ENCODE measurements at regions not wholly inside any gene's neighbourhood (a gene's known extent, or its start where the extent isn't known, plus 50 kb on each side); places are given as distances from the start of the nearest gene placed in this dataset.
"Not testable (repeated sequence)": the region's sequence is repeated elsewhere in the genome, so short reads cannot be mapped to it uniquely, and the experiment has no call there.

DNA sequence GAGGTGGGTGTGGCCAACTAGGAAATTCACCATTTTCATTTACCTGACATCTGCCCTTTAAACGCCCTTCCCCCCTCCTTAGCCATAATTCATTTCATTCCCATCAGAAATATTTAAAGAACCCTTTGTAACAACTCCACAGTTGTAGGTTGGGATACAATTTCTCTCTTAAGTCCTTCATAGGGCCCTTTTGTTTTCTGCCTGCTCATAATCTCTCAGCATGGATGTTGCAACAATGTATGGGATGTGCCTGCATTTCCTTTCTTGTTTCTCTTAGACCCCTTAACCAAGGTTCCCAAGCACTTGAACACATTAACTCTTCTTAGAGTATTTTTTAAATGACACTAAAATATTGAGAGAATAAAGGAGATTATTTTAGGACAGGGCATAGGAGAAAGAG is 51.7 kb upstream of the MYO10 start:
- in situ Hi-C loops (cut with HindIII; ENCODE audit: low sequenced_read_pairs): no loop called here
- DNase-seq (ENCODE audit: low read depth, low spot score): no peak
- no peak overlapping the region for H3K4me3 ChIP-seq (ENCODE audit: low read depth, low read length)
- TF ChIP-seq, protein P1, sequence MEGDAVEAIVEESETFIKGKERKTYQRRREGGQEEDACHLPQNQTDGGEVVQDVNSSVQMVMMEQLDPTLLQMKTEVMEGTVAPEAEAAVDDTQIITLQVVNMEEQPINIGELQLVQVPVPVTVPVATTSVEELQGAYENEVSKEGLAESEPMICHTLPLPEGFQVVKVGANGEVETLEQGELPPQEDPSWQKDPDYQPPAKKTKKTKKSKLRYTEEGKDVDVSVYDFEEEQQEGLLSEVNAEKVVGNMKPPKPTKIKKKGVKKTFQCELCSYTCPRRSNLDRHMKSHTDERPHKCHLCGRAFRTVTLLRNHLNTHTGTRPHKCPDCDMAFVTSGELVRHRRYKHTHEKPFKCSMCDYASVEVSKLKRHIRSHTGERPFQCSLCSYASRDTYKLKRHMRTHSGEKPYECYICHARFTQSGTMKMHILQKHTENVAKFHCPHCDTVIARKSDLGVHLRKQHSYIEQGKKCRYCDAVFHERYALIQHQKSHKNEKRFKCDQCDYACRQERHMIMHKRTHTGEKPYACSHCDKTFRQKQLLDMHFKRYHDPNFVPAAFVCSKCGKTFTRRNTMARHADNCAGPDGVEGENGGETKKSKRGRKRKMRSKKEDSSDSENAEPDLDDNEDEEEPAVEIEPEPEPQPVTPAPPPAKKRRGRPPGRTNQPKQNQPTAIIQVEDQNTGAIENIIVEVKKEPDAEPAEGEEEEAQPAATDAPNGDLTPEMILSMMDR (IDR thresholded peaks at IDR 0.05; ENCODE audit: low read depth, low read length): no peak

DNA sequence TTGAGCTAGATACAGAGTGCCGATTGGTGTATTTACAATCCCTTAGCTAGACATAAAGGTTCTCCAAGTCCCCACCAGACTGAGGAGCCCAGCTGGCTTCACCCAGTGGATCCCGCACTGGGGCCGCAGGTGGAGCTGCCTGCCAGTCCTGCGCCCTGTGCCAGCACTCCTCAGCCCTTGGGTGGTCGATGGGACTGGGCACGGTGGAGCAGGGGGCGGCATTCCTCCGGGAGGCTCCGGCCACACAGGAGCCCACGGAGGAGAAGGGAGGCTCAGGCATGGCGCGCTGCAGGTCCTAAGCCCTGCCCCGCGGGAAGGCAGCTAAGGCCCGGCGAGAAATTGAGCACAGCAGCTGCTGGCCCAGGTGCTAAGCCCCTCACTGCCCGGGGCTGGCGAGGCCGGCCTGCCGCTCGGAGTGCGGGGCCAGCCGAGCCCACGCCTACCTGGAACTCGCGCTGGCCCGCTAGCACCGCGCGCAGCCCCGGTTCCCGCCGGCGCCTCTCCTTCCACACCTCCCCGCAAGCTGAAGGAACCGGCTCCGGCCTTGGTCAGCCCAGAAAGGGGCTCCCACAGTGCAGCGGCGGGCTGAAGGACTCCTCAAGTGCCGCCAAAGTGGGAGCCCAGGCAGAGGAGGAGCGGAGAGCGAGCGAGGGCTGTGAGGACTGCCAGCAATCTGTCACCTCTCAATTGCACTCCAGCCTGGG is 54.9 kb upstream of the MYO10 start:
- in situ Hi-C loops (cut with HindIII; ENCODE audit: low sequenced_read_pairs): not testable (repeated sequence)

DNA sequence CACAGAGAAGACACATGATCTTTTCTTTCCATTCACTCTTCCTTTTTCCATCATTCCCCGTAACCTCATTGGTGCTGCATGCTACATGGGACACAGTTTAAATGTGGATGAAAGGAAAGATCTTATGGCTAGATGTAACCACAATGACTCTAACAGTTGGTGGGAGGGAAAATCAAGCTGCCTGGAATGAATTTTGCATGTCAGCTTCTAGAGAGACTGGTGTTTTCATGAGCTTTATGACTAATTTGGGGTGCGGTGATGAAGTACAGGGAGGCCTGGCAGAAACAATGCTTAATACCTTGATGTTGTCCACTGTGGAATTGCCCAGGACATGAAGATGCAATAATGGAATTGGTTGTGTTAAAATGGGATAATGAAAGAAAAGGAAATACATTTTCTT is 55.9 kb upstream of the MYO10 start:
- DNase-seq (ENCODE audit: low read depth, low spot score): peak; percentile 85
- TF ChIP-seq, protein P1 (IDR thresholded peaks at IDR 0.05; ENCODE audit: low read depth, low read length): no peak
- in situ Hi-C loops (cut with HindIII; ENCODE audit: low sequenced_read_pairs): no loop called here
- H3K4me3 ChIP-seq (ENCODE audit: low read depth, low read length): no peak overlapping the region

More for the DNA sequence above, 54.9 kb upstream of the MYO10 start:
- not testable (repeated sequence) for DNase-seq (ENCODE audit: low read depth, low spot score); H3K4me3 ChIP-seq (ENCODE audit: low read depth, low read length)

DNA sequence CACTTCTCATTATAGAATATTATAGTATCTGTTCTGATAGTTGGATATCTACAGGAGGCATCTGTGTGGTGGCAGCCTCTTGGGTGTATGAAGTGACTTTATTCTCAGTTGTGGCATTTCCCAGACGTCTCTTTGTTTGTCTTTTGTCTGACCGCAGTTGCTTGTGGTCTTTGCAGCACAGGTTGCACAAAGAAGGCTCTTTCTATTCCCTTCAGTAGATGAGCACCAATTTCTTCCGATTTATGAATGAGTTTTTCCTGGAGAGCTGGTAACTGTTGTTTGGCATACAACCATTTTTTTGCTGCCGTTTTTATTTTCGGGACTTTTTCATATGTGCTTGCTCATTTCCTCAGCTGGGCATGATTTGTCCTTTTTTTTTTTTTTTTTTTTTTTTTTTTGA is 56.4 kb upstream of the MYO10 start:
- TF ChIP-seq, protein P1 (IDR thresholded peaks at IDR 0.05; ENCODE audit: low read depth, low read length): no peak
- no peak overlapping the region for H3K4me3 ChIP-seq (ENCODE audit: low read depth, low read length)
- in situ Hi-C loops (cut with HindIII; ENCODE audit: low sequenced_read_pairs): no loop called here
- DNase-seq (ENCODE audit: low read depth, low spot score): peak; percentile 59

DNA sequence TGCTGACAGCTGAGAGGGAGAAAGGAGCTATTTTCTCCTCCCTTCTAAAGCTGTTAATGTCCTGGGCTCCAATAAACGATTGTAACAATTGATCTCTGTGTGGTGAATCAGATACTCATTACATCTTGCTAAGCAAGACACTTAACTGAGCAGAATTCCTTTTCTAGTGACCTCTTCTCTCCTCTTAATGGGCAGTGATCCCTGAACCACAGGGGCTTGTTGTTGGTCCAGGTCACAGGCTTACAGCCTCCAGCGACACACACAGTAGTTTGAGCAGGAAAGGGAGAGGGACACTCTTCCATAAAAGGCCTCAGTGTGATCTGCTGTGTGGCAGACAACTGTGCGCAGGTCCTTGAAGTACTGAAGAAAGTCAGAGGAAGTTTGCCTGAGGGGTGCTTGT is 58.5 kb upstream of the MYO10 start:
- in situ Hi-C loops (cut with HindIII; ENCODE audit: low sequenced_read_pairs): no loop called here
- DNase-seq (ENCODE audit: low read depth, low spot score): no peak
- TF ChIP-seq, protein P1 (IDR thresholded peaks at IDR 0.05; ENCODE audit: low read depth, low read length): no peak
- no peak overlapping the region for H3K4me3 ChIP-seq (ENCODE audit: low read depth, low read length)

DNA sequence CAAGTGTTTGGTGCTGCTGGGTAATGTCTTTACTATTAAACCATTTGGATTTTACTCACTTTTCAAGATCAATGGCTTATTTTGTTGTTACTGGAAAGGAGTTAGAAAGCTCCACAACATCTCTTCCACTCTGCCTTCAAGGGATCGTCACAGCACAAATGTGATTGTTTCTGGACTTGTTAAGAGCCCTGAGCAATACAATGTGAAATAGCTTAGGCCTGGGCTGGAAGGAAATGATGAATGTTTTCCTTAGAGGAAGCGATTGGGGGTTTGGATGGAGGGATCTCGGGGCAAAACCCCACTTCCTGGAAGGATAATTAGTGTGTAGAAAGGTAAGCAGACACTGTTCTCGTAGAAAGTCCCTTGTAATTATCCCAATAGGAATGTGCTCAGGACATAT is 59.3 kb upstream of the MYO10 start:
- no peak overlapping the region for H3K4me3 ChIP-seq (ENCODE audit: low read depth, low read length)
- in situ Hi-C loops (cut with HindIII; ENCODE audit: low sequenced_read_pairs): no loop called here
- DNase-seq (ENCODE audit: low read depth, low spot score): peak; percentile 24
- TF ChIP-seq, protein P1 (IDR thresholded peaks at IDR 0.05; ENCODE audit: low read depth, low read length): no peak

DNA sequence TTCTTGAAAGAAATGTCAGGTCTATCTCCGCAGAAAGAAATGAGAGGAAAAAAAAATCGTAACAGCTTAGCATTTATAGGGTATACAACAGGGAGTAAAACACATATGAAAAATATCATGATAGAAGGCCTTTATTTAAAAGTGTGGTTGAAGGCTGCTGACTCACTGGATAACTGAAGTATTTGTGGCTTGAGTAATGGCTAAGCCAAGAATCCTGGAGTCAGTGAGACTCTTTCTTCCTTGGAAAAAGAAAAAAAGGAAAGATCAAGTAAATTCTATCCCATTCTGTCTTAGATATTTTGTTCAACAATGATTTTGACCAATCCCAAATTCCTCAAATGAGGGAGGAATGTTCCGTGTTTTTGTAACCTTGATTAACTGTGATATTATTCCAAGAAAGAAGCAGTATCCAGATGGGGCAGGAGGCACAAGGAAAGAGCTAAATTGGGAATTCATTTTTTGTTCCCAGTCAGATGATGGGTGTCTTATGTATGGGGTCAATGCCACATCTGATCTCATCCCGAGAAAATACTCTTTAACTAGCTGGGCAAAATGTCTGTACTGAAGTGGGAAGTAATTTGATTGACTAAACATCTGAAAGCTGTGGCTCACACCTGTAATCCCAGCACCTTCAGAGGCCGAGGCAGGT is 64.3 kb upstream of the MYO10 start:
- H3K4me3 ChIP-seq (ENCODE audit: low read depth, low read length): no peak overlapping the region

More for the DNA sequence above, 64.3 kb upstream of the MYO10 start:
- TF ChIP-seq, protein P1 (IDR thresholded peaks at IDR 0.05; ENCODE audit: low read depth, low read length): no peak
- DNase-seq (ENCODE audit: low read depth, low spot score): peak; percentile 96
- in situ Hi-C loops (cut with HindIII; ENCODE audit: low sequenced_read_pairs): no loop called here
